ENCODE measurements at regions not wholly inside any gene's neighbourhood (a gene's known extent, or its start where the extent isn't known, plus 50 kb on each side); places are given as distances from the start of the nearest gene placed in this dataset.

GRCh38 chr10:110414548-110415309 lies 83.0 kb upstream of the DUSP5 start:
- no peaks in the 10 kb centered on the region for H3K36me3 ChIP-seq
- intact Hi-C loops (cut with DNase I) = no loop called here
- no peak for TF ChIP-seq POLR2A (IDR thresholded peaks at IDR 0.05)
- no peak for TF ChIP-seq CTCF (IDR thresholded peaks at IDR 0.05)
- ATAC-seq = peak in 3 of 4 donors; percentile 24 to 43 (median 34)
- H3K4me1 ChIP-seq = peaks cover 0 to 52% (median 14%) of the 10 kb centered on the region in 12 donors
- no peak overlapping the region for H3K4me3 ChIP-seq
- no peak for DNase-seq
- H3K27me3 ChIP-seq = no peaks in the 10 kb centered on the region
- WGBS, 4 donors = 75 to 83% (median 78%) methylated on average over 10 of the region's 10 CpGs
- H3K9me3 ChIP-seq = no peaks in the 10 kb centered on the region
- peak overlapping the region in 4 of 12 donors; percentile 34 to 66 (median 37) for H3K27ac ChIP-seq

GRCh38 chr10:110415809-110416208 lies 81.9 kb upstream of the DUSP5 start:
- intact Hi-C loops (cut with DNase I) = no loop called here
- H3K4me3 ChIP-seq = no peak overlapping the region
- H3K27ac ChIP-seq = peak overlapping the region in 8 of 12 donors; percentile 34 to 66 (median 44)
- DNase-seq (peak in 1 of 5 donors; percentile 55), ATAC-seq (peak; percentile 50 to 91 (median 70))
- no peaks in the 10 kb centered on the region for H3K27me3 ChIP-seq
- TF ChIP-seq POLR2A (IDR thresholded peaks at IDR 0.05) = no peak
- no peak for TF ChIP-seq CTCF (IDR thresholded peaks at IDR 0.05)
- no peaks in the 10 kb centered on the region for H3K9me3 ChIP-seq
- no peaks in the 10 kb centered on the region for H3K36me3 ChIP-seq
- 36 to 44% (median 38%) methylated on average over 3 of the region's 3 CpGs for WGBS, 4 donors
- H3K4me1 ChIP-seq = peaks cover 0 to 47% (median 15%) of the 10 kb centered on the region in 12 donors

GRCh38 chr10:110416776-110417711 lies 80.7 kb upstream of the DUSP5 start:
- ATAC-seq = no peak
- WGBS, 4 donors = 79 to 92% (median 88%) methylated on average over 7 of the region's 7 CpGs
- TF ChIP-seq CTCF (IDR thresholded peaks at IDR 0.05) = no peak
- no peak for TF ChIP-seq POLR2A (IDR thresholded peaks at IDR 0.05)
- H3K36me3 ChIP-seq = no peaks in the 10 kb centered on the region
- intact Hi-C loops (cut with DNase I) = no loop called here
- H3K27me3 ChIP-seq = no peaks in the 10 kb centered on the region
- H3K9me3 ChIP-seq = no peaks in the 10 kb centered on the region
- DNase-seq = no peak
- peaks cover 0 to 56% (median 13%) of the 10 kb centered on the region in 12 donors for H3K4me1 ChIP-seq
- no peak overlapping the region for H3K4me3 ChIP-seq
- H3K27ac ChIP-seq = no peak overlapping the region

- no peak overlapping the region for H3K27ac ChIP-seq
- TF ChIP-seq CTCF (IDR thresholded peaks at IDR 0.05) (no peak), POLR2A (IDR thresholded peaks at IDR 0.05) (no peak)
- no peaks in the 10 kb centered on the region for H3K36me3 ChIP-seq
- H3K27me3 ChIP-seq = no peaks in the 10 kb centered on the region
- H3K4me1 ChIP-seq = peaks cover 0 to 52% (median 14%) of the 10 kb centered on the region in 12 donors
- no peak for ATAC-seq
- intact Hi-C loops (cut with DNase I) = no loop called here
- 78 to 88% (median 80%) methylated on average over 6 of the region's 6 CpGs for WGBS, 4 donors
- no peak for DNase-seq
- no peaks in the 10 kb centered on the region for H3K9me3 ChIP-seq
- H3K4me3 ChIP-seq = no peak overlapping the region
Observed at GRCh38 chr10:110418218-110418617, 79.5 kb upstream of the DUSP5 start.
